ENCODE measurements at regions not wholly inside any gene's neighbourhood (a gene's known extent, or its start where the extent isn't known, plus 50 kb on each side); places are given as distances from the start of the nearest gene placed in this dataset.
"Not testable (repeated sequence)": the region's sequence is repeated elsewhere in the genome, so short reads cannot be mapped to it uniquely, and the experiment has no call there.

GRCh38 chr5:58181578-58182286 is 278.2 kb downstream of the PLK2 start:
- Histone ChIP-seq H3K27me3 (no peaks in the 10 kb centered on the region), H3K9me3 (replicated peaks) (no peaks in the 10 kb centered on the region), H3K4me3 (no peak overlapping the region), H3K27ac (no peak overlapping the region), H3K36me3 (no peaks in the 10 kb centered on the region), H3K4me1 (peaks cover 32% of the 10 kb centered on the region)
- no peak for DNase-seq

GRCh38 chr5:58172946-58173345 is 286.9 kb downstream of the PLK2 start:
- H3K4me1 ChIP-seq: no peaks in the 10 kb centered on the region
- H3K9me3 ChIP-seq (replicated peaks): no peaks in the 10 kb centered on the region
- no peaks in the 10 kb centered on the region for H3K27me3 ChIP-seq
- no peak overlapping the region for H3K4me3 ChIP-seq
- no peak for DNase-seq
- no peaks in the 10 kb centered on the region for H3K36me3 ChIP-seq
- no peak overlapping the region for H3K27ac ChIP-seq

GRCh38 chr5:58165152-58165551 is 294.7 kb downstream of the PLK2 start:
- H3K4me1 ChIP-seq: no peaks in the 10 kb centered on the region

GRCh38 chr5:58161889-58162288 is 298.0 kb downstream of the PLK2 start:
- H3K27me3 ChIP-seq; DNase-seq; H3K27ac ChIP-seq; H3K4me3 ChIP-seq; H3K9me3 ChIP-seq (replicated peaks); H3K4me1 ChIP-seq; H3K36me3 ChIP-seq: not testable (repeated sequence)

More at GRCh38 chr5:58165152-58165551, 294.7 kb downstream of the PLK2 start:
- DNase-seq: no peak
- Histone ChIP-seq H3K4me3 (no peak overlapping the region), H3K9me3 (replicated peaks) (no peaks in the 10 kb centered on the region), H3K27ac (no peak overlapping the region), H3K36me3 (no peaks in the 10 kb centered on the region), H3K27me3 (no peaks in the 10 kb centered on the region)

GRCh38 chr5:58156973-58157701 is 302.7 kb downstream of the PLK2 start:
- peak overlapping the region; percentile 39 for H3K27ac ChIP-seq
- no peaks in the 10 kb centered on the region for H3K27me3 ChIP-seq
- H3K9me3 ChIP-seq (replicated peaks): no peaks in the 10 kb centered on the region
- H3K36me3 ChIP-seq: no peaks in the 10 kb centered on the region
- H3K4me3 ChIP-seq: no peak overlapping the region
- peaks cover 8% of the 10 kb centered on the region for H3K4me1 ChIP-seq
- peak; percentile 69 to 78 for DNase-seq

- H3K27ac ChIP-seq: peak overlapping the region; percentile 39; the same call in 1 of the 2 replicates
- no peaks in the 10 kb centered on the region; the same call in 1 of the 2 replicates for H3K9me3 ChIP-seq (replicated peaks)
These were observed 303.5 kb downstream of the PLK2 start for GRCh38 chr5:58156361-58156760.

GRCh38 chr5:58153255-58153654 is 306.6 kb downstream of the PLK2 start:
- no peak for DNase-seq
- Histone ChIP-seq H3K4me1 (peaks cover 13% of the 10 kb centered on the region), H3K27me3 (no peaks in the 10 kb centered on the region), H3K4me3 (no peak overlapping the region), H3K9me3 (replicated peaks) (no peaks in the 10 kb centered on the region; the same call in 1 of the 2 replicates), H3K27ac (no peak overlapping the region), H3K36me3 (no peaks in the 10 kb centered on the region)

More at GRCh38 chr5:58156361-58156760, 303.5 kb downstream of the PLK2 start:
- Histone ChIP-seq H3K27me3 (no peaks in the 10 kb centered on the region), H3K36me3 (no peaks in the 10 kb centered on the region), H3K4me1 (peaks cover 8% of the 10 kb centered on the region), H3K4me3 (no peak overlapping the region)
- no peak for DNase-seq

- no peak for DNase-seq
- Histone ChIP-seq H3K4me1 (0 out of 2 replicates have a peak, but pooled peaks cover 6% of the 10 kb centered on the region), H3K27ac (no peak overlapping the region), H3K4me3 (no peak overlapping the region), H3K27me3 (no peaks in the 10 kb centered on the region), H3K9me3 (replicated peaks) (no peaks in the 10 kb centered on the region; the same call in 1 of the 2 replicates), H3K36me3 (no peaks in the 10 kb centered on the region)
These were observed 308.5 kb downstream of the PLK2 start for GRCh38 chr5:58151414-58151813.

GRCh38 chr5:58150926-58151325 is 309.0 kb downstream of the PLK2 start:
- Histone ChIP-seq H3K27me3 (no peaks in the 10 kb centered on the region), H3K27ac (no peak overlapping the region), H3K4me1 (0 out of 2 replicates have a peak, but pooled peaks cover 6% of the 10 kb centered on the region), H3K9me3 (replicated peaks) (no peaks in the 10 kb centered on the region; the same call in 1 of the 2 replicates), H3K4me3 (no peak overlapping the region), H3K36me3 (no peaks in the 10 kb centered on the region)
- DNase-seq: no peak

- H3K36me3 ChIP-seq: no peaks in the 10 kb centered on the region
- H3K4me1 ChIP-seq: 0 out of 2 replicates have a peak, but pooled peaks cover 6% of the 10 kb centered on the region
- no peaks in the 10 kb centered on the region for H3K27me3 ChIP-seq
- no peak for DNase-seq
- no peak overlapping the region for H3K4me3 ChIP-seq
- H3K9me3 ChIP-seq (replicated peaks): no peaks in the 10 kb centered on the region; the same call in 1 of the 2 replicates
- H3K27ac ChIP-seq: no peak overlapping the region
These were observed 310.1 kb downstream of the PLK2 start for GRCh38 chr5:58149746-58150145.

GRCh38 chr5:58149345-58149744 is 310.5 kb downstream of the PLK2 start:
- peaks cover 7% of the 10 kb centered on the region for H3K4me1 ChIP-seq
- H3K4me3 ChIP-seq: no peak overlapping the region
- H3K27me3 ChIP-seq: no peaks in the 10 kb centered on the region
- no peaks in the 10 kb centered on the region; the same call in 1 of the 2 replicates for H3K9me3 ChIP-seq (replicated peaks)
- H3K36me3 ChIP-seq: no peaks in the 10 kb centered on the region
- DNase-seq: no peak
- no peak overlapping the region for H3K27ac ChIP-seq

GRCh38 chr5:58148254-58148775 is 311.6 kb downstream of the PLK2 start:
- DNase-seq: no peak
- H3K36me3 ChIP-seq: no peaks in the 10 kb centered on the region
- H3K4me3 ChIP-seq: no peak overlapping the region
- peaks cover 17% of the 10 kb centered on the region for H3K4me1 ChIP-seq
- no peak overlapping the region for H3K27ac ChIP-seq
- no peaks in the 10 kb centered on the region for H3K27me3 ChIP-seq
- no peaks in the 10 kb centered on the region; the same call in 1 of the 2 replicates for H3K9me3 ChIP-seq (replicated peaks)

GRCh38 chr5:58145397-58145934 is 314.4 kb downstream of the PLK2 start:
- no peak overlapping the region for H3K27ac ChIP-seq
- no peaks in the 10 kb centered on the region for H3K9me3 ChIP-seq (replicated peaks)
- no peaks in the 10 kb centered on the region for H3K27me3 ChIP-seq
- H3K4me3 ChIP-seq: no peak overlapping the region
- H3K36me3 ChIP-seq: no peaks in the 10 kb centered on the region
- H3K4me1 ChIP-seq: peaks cover 28% of the 10 kb centered on the region
- DNase-seq: no peak

GRCh38 chr5:58143727-58144126 is 316.2 kb downstream of the PLK2 start:
- DNase-seq: no peak
- H3K27ac ChIP-seq: peak overlapping the region; percentile 69
- no peaks in the 10 kb centered on the region for H3K27me3 ChIP-seq
- no peaks in the 10 kb centered on the region for H3K36me3 ChIP-seq
- no peak overlapping the region for H3K4me3 ChIP-seq
- peaks cover 23% of the 10 kb centered on the region for H3K4me1 ChIP-seq
- no peaks in the 10 kb centered on the region for H3K9me3 ChIP-seq (replicated peaks)

- Histone ChIP-seq H3K36me3 (no peaks in the 10 kb centered on the region), H3K27ac (peak overlapping the region; percentile 69), H3K4me3 (no peak overlapping the region), H3K4me1 (peaks cover 22% of the 10 kb centered on the region), H3K27me3 (no peaks in the 10 kb centered on the region), H3K9me3 (replicated peaks) (no peaks in the 10 kb centered on the region)
- peak in 1 of 2 experiments; percentile 50 for DNase-seq
These were observed 316.7 kb downstream of the PLK2 start for GRCh38 chr5:58143181-58143580.
